H9 (cell line): ENCODE measurements at regions not wholly inside any gene's neighbourhood (a gene's known extent, or its start where the extent isn't known, plus 50 kb on each side); places are given as distances from the start of the nearest gene placed in this dataset.
A peak's percentile ranks its signal among the peaks of the same experiment; 100 is the strongest.

Source experiments
- DNase-seq: peaks from one replicate; pipeline ENCODE4 v3.0.0-alpha.2; 2017
- H2AFZ ChIP-seq: one replicate; pipeline ENCODE4 v1.6.1; 2013; ENCODE audit warnings: mild to moderate bottlenecking, low read length, control low read depth, moderate library complexity
- H2AK5ac ChIP-seq: 2 replicates; pipeline ENCODE4 v1.6.1; 2013; ENCODE audit warnings: low read length, control low read depth, mixed read lengths; ENCODE audit not compliant: insufficient read length
- H2BK120ac ChIP-seq: one replicate; pipeline ENCODE4 v1.6.1; 2013; ENCODE audit warnings: low read depth, mild to moderate bottlenecking, low read length, control low read depth, inconsistent platforms; ENCODE audit not compliant: poor library complexity, severe bottlenecking
- H2BK12ac ChIP-seq: 2 replicates; pipeline ENCODE4 v1.6.1; 2013; ENCODE audit warnings: low read length, control low read depth, mixed read lengths, low read depth; ENCODE audit not compliant: insufficient read length
- H2BK15ac ChIP-seq: 2 replicates; pipeline ENCODE4 v1.6.1; 2013; ENCODE audit warnings: low read depth, low read length, control low read depth
- H2BK20ac ChIP-seq: one replicate; pipeline ENCODE4 v1.6.1; 2013; ENCODE audit warnings: low read depth, mild to moderate bottlenecking, low read length, control low read depth, inconsistent platforms; ENCODE audit not compliant: poor library complexity, severe bottlenecking
- H2BK5ac ChIP-seq: 2 replicates; pipeline ENCODE4 v1.6.1; 2013; ENCODE audit warnings: low read length, control low read depth, mixed read lengths; ENCODE audit not compliant: insufficient read length
- H3K14ac ChIP-seq: 2 replicates; pipeline ENCODE4 v1.6.1; 2013; ENCODE audit warnings: low read length, control low read depth; ENCODE audit not compliant: insufficient read depth
- H3K18ac ChIP-seq: 2 replicates; pipeline ENCODE4 v1.6.1; 2013; ENCODE audit warnings: low read depth, mild to moderate bottlenecking, mixed read lengths, low read length, control low read depth; ENCODE audit not compliant: insufficient read length
- H3K23ac ChIP-seq: 2 replicates; pipeline ENCODE4 v1.6.1; 2013; ENCODE audit warnings: low read length, control low read depth, mixed read lengths, low read depth; ENCODE audit not compliant: insufficient read length
- H3K23me2 ChIP-seq: 2 replicates; pipeline ENCODE4 v1.6.1; 2013; ENCODE audit warnings: low read depth, mild to moderate bottlenecking, mixed read lengths, low read length, control low read depth; ENCODE audit not compliant: insufficient read length, poor library complexity, severe bottlenecking
- H3K27ac ChIP-seq: 2 replicates; pipeline ENCODE4 v1.5.1; 2013; ENCODE audit warnings: low read length, control low read depth, mixed read lengths, low read depth; ENCODE audit not compliant: insufficient read length
- H3K27me3 ChIP-seq: 2 replicates; pipeline ENCODE4 v1.6.1; 2013; ENCODE audit warnings: low read length, control low read depth, inconsistent platforms; ENCODE audit not compliant: insufficient read depth
- H3K4ac ChIP-seq: 2 replicates; pipeline ENCODE4 v1.6.1; 2013; ENCODE audit warnings: low read depth, mild to moderate bottlenecking, control low read depth, inconsistent platforms, low read length, moderate library complexity
- H3K4me1 ChIP-seq: 2 replicates; pipeline ENCODE4 v1.6.1; 2013; ENCODE audit warnings: low read length, control low read depth, inconsistent platforms; ENCODE audit not compliant: insufficient read depth
- H3K4me2 ChIP-seq: 2 replicates; pipeline ENCODE4 v1.6.1; 2013; ENCODE audit warnings: low read length, control low read depth, mixed read lengths; ENCODE audit not compliant: insufficient read length, insufficient read depth
- H3K56ac ChIP-seq: 2 replicates; pipeline ENCODE4 v1.6.1; 2013; ENCODE audit warnings: low read depth, mild to moderate bottlenecking, mixed read lengths, low read length, control low read depth; ENCODE audit not compliant: insufficient read length
- H3K79me1 ChIP-seq: 2 replicates; pipeline ENCODE4 v1.6.1; 2013; ENCODE audit warnings: low read depth, mild to moderate bottlenecking, moderate library complexity, low read length, control low read depth, inconsistent platforms; ENCODE audit not compliant: insufficient read depth, poor library complexity, severe bottlenecking
- H3K79me2 ChIP-seq: 2 replicates; pipeline ENCODE4 v1.6.1; 2013; ENCODE audit warnings: low read length, control low read depth, inconsistent platforms; ENCODE audit not compliant: insufficient read depth
- H3K9ac ChIP-seq: 2 replicates; pipeline ENCODE4 v1.6.1; 2013; ENCODE audit warnings: low read length, control low read depth, mixed read lengths; ENCODE audit not compliant: insufficient read length; ENCODE audit errors: extremely low read depth
- H3K9me3 ChIP-seq: one replicate; pipeline ENCODE4 v1.6.1; 2013; ENCODE audit warnings: low read depth, low read length, inconsistent platforms; ENCODE audit not compliant: control insufficient read depth
- H3T11ph ChIP-seq: one replicate; pipeline ENCODE4 v1.6.1; 2013; ENCODE audit warnings: mild to moderate bottlenecking, low read length, control low read depth, inconsistent platforms
- H4K20me1 ChIP-seq: one replicate; pipeline ENCODE4 v1.6.1; 2013; ENCODE audit not compliant: control insufficient read depth, insufficient read length, insufficient read depth
- H4K5ac ChIP-seq: 2 replicates; pipeline ENCODE4 v1.6.1; 2013; ENCODE audit warnings: low read depth, mild to moderate bottlenecking, mixed read lengths, low read length, control low read depth; ENCODE audit not compliant: insufficient read length
- H4K8ac ChIP-seq: replicated peaks from 2 replicates; pipeline ENCODE4 v1.6.1; 2013; ENCODE audit warnings: low read length, control low read depth, mixed read lengths, low read depth; ENCODE audit not compliant: insufficient read length
- H4K91ac ChIP-seq: 2 replicates; pipeline ENCODE4 v1.6.1; 2013; ENCODE audit warnings: low read depth, mild to moderate bottlenecking, moderate library complexity, mixed read lengths, low read length, control low read depth; ENCODE audit not compliant: insufficient read length
- H3K27ac Mint-ChIP-seq, 3 experiments: 2 replicates in 2 of 3; 3 replicates in 1 of 3; pipeline ENCODE4 v1.8.0; 2020 to 2021; ENCODE audit warnings: mixed read lengths in 3 of 3, mild to moderate bottlenecking in 1 of 3, moderate library complexity in 1 of 3
- H3K27me3 Mint-ChIP-seq: 2 replicates; pipeline ENCODE4 v1.8.0; 2021; ENCODE audit warnings: low read depth, mild to moderate bottlenecking, moderate library complexity, mixed read lengths
- H3K36me3 Mint-ChIP-seq, 3 experiments: 2 replicates in 2 of 3; 3 replicates in 1 of 3; pipeline ENCODE4 v1.8.0; 2020 to 2021; ENCODE audit warnings: low read depth in 3 of 3, mixed read lengths in 3 of 3; ENCODE audit not compliant: insufficient read depth in 1 of 3
- H3K4me1 Mint-ChIP-seq, 2 experiments: 2 replicates each; pipeline ENCODE4 v1.8.0; 2020; ENCODE audit warnings: mixed read lengths in 2 of 2
- H3K4me3 Mint-ChIP-seq, 2 experiments: 2 replicates in 1 of 2; 3 replicates in 1 of 2; pipeline ENCODE4 v1.8.0; 2020 to 2021; ENCODE audit warnings: mild to moderate bottlenecking in 2 of 2, mixed read lengths in 2 of 2, moderate library complexity in 1 of 2
- H3K9me3 Mint-ChIP-seq, 2 experiments: 2 replicates in 1 of 2; 3 replicates in 1 of 2; pipeline ENCODE4 v1.8.0; 2020; ENCODE audit warnings: mild to moderate bottlenecking in 2 of 2, mixed read lengths in 2 of 2, moderate library complexity in 1 of 2
- WGBS: extraction: QIAGEN DNeasy Blood & Tissue Kit; methylation state at CpG from one replicate; pipeline ENCODE4 v1.1.7; 2013; ENCODE audit warnings: missing lambda C conversion rate, low lambda C conversion rate, mixed read lengths; ENCODE audit not compliant: insufficient read length; ENCODE audit errors: extremely low coverage; 5-methylcytosine and 5-hydroxymethylcytosine counted together
- TF ChIP-seq, protein P1 (sequence below): fragments of 200-600 bp; sonication (generic); conservative IDR thresholded peaks from 3 replicates; pipeline ENCODE4 v1.8.0; 2021; ENCODE audit warnings: antibody characterized with exemption, mild to moderate bottlenecking

DNA sequence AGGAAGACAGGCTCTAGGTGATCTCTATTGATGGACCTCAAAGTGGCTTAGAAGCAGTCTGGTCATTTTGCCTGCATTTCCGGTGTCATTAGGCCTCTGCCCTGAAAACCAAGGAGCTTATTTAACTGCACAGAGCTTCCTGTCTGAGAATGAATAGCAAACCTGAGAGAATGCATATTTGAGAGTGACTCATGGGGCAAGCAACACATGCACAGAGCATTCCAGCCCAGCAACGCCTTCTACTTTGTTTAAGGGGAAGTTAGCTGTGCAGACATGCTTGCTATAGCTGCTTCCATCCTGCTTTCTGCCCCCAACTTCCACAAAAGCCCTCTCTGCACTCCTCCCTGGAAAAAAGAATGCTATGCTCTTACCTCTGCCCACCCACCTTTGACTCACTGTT is 232.8 kb downstream of the GRB14 start:
- no peak overlapping the region for H2AK5ac ChIP-seq
- no peak overlapping the region for H4K91ac ChIP-seq
- H3K14ac ChIP-seq: no peak overlapping the region
- H3K27ac ChIP-seq: no peak overlapping the region
- no peak overlapping the region for H3K23ac ChIP-seq
- H2BK15ac ChIP-seq: no peak overlapping the region
- no peak overlapping the region for H3K9ac ChIP-seq
- H3K4me2 ChIP-seq: no peak overlapping the region
- no peak overlapping the region for H3K18ac ChIP-seq
- Mint-ChIP-seq H3K27me3 (no peaks in the 10 kb centered on the region), H3K4me1 (peaks cover 15 to 24% of the 10 kb centered on the region in 2 experiments), H3K4me3 (no peak overlapping the region), H3K36me3 (no peaks in the 10 kb centered on the region), H3K27ac (peak overlapping the region in 1 of 3 experiments; percentile 86; a peak in 2 of 7 replicates), H3K9me3 (no peaks in the 10 kb centered on the region)
- no peak overlapping the region for H2AFZ ChIP-seq
- no peaks in the 10 kb centered on the region for H3K4me1 ChIP-seq
- no peaks in the 10 kb centered on the region for H3K79me2 ChIP-seq
- H4K20me1 ChIP-seq: no peaks in the 10 kb centered on the region
- H4K8ac ChIP-seq: no peak overlapping the region
- H3K56ac ChIP-seq: no peak overlapping the region
- no peaks in the 10 kb centered on the region for H3K27me3 ChIP-seq
- H3T11ph ChIP-seq: no peak overlapping the region
- peak; percentile 28 for DNase-seq
- no peak overlapping the region for H2BK20ac ChIP-seq
- no CpG with 5 or more reads among the region's 2 CpGs for WGBS
- H3K79me1 ChIP-seq: no peaks in the 10 kb centered on the region
- TF ChIP-seq, protein P1, sequence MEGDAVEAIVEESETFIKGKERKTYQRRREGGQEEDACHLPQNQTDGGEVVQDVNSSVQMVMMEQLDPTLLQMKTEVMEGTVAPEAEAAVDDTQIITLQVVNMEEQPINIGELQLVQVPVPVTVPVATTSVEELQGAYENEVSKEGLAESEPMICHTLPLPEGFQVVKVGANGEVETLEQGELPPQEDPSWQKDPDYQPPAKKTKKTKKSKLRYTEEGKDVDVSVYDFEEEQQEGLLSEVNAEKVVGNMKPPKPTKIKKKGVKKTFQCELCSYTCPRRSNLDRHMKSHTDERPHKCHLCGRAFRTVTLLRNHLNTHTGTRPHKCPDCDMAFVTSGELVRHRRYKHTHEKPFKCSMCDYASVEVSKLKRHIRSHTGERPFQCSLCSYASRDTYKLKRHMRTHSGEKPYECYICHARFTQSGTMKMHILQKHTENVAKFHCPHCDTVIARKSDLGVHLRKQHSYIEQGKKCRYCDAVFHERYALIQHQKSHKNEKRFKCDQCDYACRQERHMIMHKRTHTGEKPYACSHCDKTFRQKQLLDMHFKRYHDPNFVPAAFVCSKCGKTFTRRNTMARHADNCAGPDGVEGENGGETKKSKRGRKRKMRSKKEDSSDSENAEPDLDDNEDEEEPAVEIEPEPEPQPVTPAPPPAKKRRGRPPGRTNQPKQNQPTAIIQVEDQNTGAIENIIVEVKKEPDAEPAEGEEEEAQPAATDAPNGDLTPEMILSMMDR: no peak
- H2BK12ac ChIP-seq: no peak overlapping the region
- no peak overlapping the region for H2BK120ac ChIP-seq
- H3K4ac ChIP-seq: no peak overlapping the region
- no peak overlapping the region for H2BK5ac ChIP-seq
- no peaks in the 10 kb centered on the region for H3K9me3 ChIP-seq
- no peak overlapping the region for H4K5ac ChIP-seq
- H3K23me2 ChIP-seq: no peaks in the 10 kb centered on the region
